ENCODE measurements at regions not wholly inside any gene's neighbourhood (a gene's known extent, or its start where the extent isn't known, plus 50 kb on each side); places are given as distances from the start of the nearest gene placed in this dataset.

GRCh38 chr5:74200560-74200959, 440.0 kb downstream of the ENC1 start (continued):
- no peak for TF ChIP-seq SREBF1 (IDR thresholded peaks at IDR 0.05; ENCODE audit: low read length)

DNA sequence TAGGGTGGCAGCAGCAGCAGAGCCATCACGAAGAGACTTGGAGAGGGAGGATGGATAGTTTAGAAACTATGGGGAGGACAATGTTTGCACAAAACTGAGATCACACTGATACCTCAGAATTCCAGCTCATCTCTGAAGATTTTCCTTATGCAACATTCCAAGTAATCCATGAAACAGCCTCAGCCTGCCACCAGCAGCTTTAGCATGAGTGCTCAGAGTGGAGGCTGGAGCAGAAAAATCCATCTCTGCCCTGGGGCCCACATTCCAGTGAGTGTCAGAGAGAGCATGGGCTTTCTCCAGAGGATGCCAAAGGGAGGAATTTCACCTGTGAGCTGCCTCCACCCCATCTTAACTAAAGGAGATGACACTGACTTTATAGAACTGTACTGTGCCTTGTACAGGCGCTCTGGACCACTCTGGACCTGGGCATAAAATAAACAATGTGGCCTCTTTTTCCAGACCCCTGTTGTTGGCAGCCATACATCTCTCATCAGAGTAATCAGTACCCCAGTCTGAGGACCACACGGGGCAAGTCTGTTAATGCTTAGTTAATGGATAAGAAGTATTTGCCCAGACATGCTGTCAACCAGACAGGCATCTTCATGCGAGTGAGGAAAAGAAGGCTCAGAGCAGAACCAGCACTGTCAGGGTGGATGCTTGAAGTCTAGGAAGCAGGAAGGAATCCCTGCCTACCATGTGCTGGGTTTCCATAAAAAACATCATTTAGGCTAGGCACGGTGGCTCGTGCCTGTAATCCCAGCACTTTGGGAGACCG, 440.9 kb downstream of the ENC1 start:
- ChIA-PET POLR2A (no interaction called here), SMC1A (ENCODE audit: uncharacterized antibody, unreplicated experiment) (no interaction called here), RAD21 (ENCODE audit: unreplicated experiment) (no interaction called here), CTCF (interaction anchor here (0.8 to 1.2 kb wide), 2 partner anchors 13 to 441 kb away, joined by 3 to 4 read pairs; partner anchors contain the start of gene ENC1)
- Histone ChIP-seq H2AFZ (ENCODE audit: control insufficient read depth, low read depth, low read length) (no peak overlapping the region), H3K4me3 (no peak overlapping the region), H3K9ac (ENCODE audit: control insufficient read depth, insufficient read depth, low read length) (no peak overlapping the region), H3K79me2 (ENCODE audit: control insufficient read depth, insufficient read depth, low read length) (no peaks in the 10 kb centered on the region), H3K27ac (ENCODE audit: control insufficient read depth, insufficient read depth) (no peak overlapping the region), H3K9me3 (replicated peaks; ENCODE audit: control insufficient read depth, insufficient read depth, low read length) (no peaks in the 10 kb centered on the region; the same call in 2 of the 3 replicates), H3K4me2 (ENCODE audit: control insufficient read depth, insufficient read depth) (no peak overlapping the region), H3K4me1 (ENCODE audit: control insufficient read depth, insufficient read depth, low read length) (peaks cover 43% of the 10 kb centered on the region), H4K20me1 (ENCODE audit: control insufficient read depth, insufficient read depth) (no peaks in the 10 kb centered on the region), H3K36me3 (ENCODE audit: control insufficient read depth in 2 of 2, insufficient read depth in 2 of 2, low read length in 1 of 2) (no peaks in the 10 kb centered on the region), H3K27me3 (replicated peaks in 1 of 2; ENCODE audit: control insufficient read depth in 2 of 2, insufficient read depth in 2 of 2, low read length in 1 of 2) (no peaks in the 10 kb centered on the region; a peak in 1 of 4 replicates)
- in situ Hi-C loops (cut with MboI), result no loop called here
- ATAC-seq (no peak), FAIRE-seq (no peak), DNase-seq (ENCODE audit: low read depth, low spot score) (no peak)
- intact Hi-C loops (cut with micrococcal nuclease; ENCODE audit: unreplicated experiment), result loop anchor here (10.0 kb wide), 1 partner anchor 295 kb away; no protein-coding TSS in a partner anchor
- BruUV-seq (replicated peaks), result no TSS peak
- 35% methylated on average over 7 of the region's 7 CpGs for WGBS (ENCODE audit: insufficient coverage, insufficient replicate concordance, low lambda C conversion rate, missing lambda C conversion rate)
- TF ChIP-seq SPI1 (IDR thresholded peaks at IDR 0.05; ENCODE audit: borderline replicate concordance, insufficient read depth, low read depth, low read length) (no peak), SIN3A (IDR thresholded peaks at IDR 0.05; ENCODE audit: low read depth, low read length) (no peak), RCOR1 (conservative IDR thresholded peaks at IDR 0.05; ENCODE audit: low read depth, low read length) (no peak), ATF7 (IDR thresholded peaks at IDR 0.05; ENCODE audit: low read depth) (no peak), EP300 (IDR thresholded peaks at IDR 0.05; ENCODE audit: borderline replicate concordance in 1 of 2, control insufficient read depth in 1 of 2, low read depth in 2 of 2, low read length in 2 of 2) (no peak), RB1 (IDR thresholded peaks at IDR 0.05; ENCODE audit: borderline replicate concordance) (no peak), STAT1 (conservative IDR thresholded peaks at IDR 0.05) (no peak), CBFB (IDR thresholded peaks at IDR 0.05; ENCODE audit: low read depth) (no peak), SRF (IDR thresholded peaks at IDR 0.05; ENCODE audit: low read depth in 2 of 2, low read length in 2 of 2) (no peak), CHD2 (IDR thresholded peaks at IDR 0.05; ENCODE audit: borderline replicate concordance, low read depth, low read length) (no peak), ZNF207 (IDR thresholded peaks at IDR 0.05; ENCODE audit: borderline replicate concordance) (no peak), PAX5 (IDR thresholded peaks at IDR 0.05; ENCODE audit: borderline replicate concordance, low read depth, low read length) (no peak), IKZF2 (IDR thresholded peaks at IDR 0.05) (no peak), TARDBP (IDR thresholded peaks at IDR 0.05; ENCODE audit: borderline replicate concordance) (no peak), POLR2AphosphoS5 (IDR thresholded peaks at IDR 0.05; ENCODE audit: low read length) (no peak), HDAC6 (IDR thresholded peaks at IDR 0.05; ENCODE audit: unreplicated experiment) (no peak)
- TF ChIP-seq, protein P1, sequence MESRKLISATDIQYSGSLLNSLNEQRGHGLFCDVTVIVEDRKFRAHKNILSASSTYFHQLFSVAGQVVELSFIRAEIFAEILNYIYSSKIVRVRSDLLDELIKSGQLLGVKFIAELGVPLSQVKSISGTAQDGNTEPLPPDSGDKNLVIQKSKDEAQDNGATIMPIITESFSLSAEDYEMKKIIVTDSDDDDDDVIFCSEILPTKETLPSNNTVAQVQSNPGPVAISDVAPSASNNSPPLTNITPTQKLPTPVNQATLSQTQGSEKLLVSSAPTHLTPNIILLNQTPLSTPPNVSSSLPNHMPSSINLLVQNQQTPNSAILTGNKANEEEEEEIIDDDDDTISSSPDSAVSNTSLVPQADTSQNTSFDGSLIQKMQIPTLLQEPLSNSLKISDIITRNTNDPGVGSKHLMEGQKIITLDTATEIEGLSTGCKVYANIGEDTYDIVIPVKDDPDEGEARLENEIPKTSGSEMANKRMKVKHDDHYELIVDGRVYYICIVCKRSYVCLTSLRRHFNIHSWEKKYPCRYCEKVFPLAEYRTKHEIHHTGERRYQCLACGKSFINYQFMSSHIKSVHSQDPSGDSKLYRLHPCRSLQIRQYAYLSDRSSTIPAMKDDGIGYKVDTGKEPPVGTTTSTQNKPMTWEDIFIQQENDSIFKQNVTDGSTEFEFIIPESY (IDR thresholded peaks at IDR 0.05), result no peak
- TF ChIP-seq, protein P2, sequence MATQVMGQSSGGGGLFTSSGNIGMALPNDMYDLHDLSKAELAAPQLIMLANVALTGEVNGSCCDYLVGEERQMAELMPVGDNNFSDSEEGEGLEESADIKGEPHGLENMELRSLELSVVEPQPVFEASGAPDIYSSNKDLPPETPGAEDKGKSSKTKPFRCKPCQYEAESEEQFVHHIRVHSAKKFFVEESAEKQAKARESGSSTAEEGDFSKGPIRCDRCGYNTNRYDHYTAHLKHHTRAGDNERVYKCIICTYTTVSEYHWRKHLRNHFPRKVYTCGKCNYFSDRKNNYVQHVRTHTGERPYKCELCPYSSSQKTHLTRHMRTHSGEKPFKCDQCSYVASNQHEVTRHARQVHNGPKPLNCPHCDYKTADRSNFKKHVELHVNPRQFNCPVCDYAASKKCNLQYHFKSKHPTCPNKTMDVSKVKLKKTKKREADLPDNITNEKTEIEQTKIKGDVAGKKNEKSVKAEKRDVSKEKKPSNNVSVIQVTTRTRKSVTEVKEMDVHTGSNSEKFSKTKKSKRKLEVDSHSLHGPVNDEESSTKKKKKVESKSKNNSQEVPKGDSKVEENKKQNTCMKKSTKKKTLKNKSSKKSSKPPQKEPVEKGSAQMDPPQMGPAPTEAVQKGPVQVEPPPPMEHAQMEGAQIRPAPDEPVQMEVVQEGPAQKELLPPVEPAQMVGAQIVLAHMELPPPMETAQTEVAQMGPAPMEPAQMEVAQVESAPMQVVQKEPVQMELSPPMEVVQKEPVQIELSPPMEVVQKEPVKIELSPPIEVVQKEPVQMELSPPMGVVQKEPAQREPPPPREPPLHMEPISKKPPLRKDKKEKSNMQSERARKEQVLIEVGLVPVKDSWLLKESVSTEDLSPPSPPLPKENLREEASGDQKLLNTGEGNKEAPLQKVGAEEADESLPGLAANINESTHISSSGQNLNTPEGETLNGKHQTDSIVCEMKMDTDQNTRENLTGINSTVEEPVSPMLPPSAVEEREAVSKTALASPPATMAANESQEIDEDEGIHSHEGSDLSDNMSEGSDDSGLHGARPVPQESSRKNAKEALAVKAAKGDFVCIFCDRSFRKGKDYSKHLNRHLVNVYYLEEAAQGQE (IDR thresholded peaks at IDR 0.05; ENCODE audit: low read depth, low read length), result no peak
